ENCODE measurements at regions not wholly inside any gene's neighbourhood (a gene's known extent, or its start where the extent isn't known, plus 50 kb on each side); places are given as distances from the start of the nearest gene placed in this dataset.

- in situ Hi-C loops (cut with HindIII; ENCODE audit: low pct_unique_long_range_greater_than_20kb, low sequenced_read_pairs): no loop called here
- DNase-seq (ENCODE audit: low read depth, low spot score): peak; percentile 32
Measured at GRCh38 chr20:43287637-43288036, 97.9 kb upstream of the PTPRT start.

- no peak for DNase-seq (ENCODE audit: low read depth, low spot score)
- in situ Hi-C loops (cut with HindIII; ENCODE audit: low pct_unique_long_range_greater_than_20kb, low sequenced_read_pairs): no loop called here
Measured at GRCh38 chr20:43285170-43285569, 95.5 kb upstream of the PTPRT start.

- DNase-seq (ENCODE audit: low read depth, low spot score): no peak
- in situ Hi-C loops (cut with HindIII; ENCODE audit: low pct_unique_long_range_greater_than_20kb, low sequenced_read_pairs): no loop called here
Measured at GRCh38 chr20:43284486-43284885, 94.8 kb upstream of the PTPRT start.

GRCh38 chr20:43283126-43283525, 93.4 kb upstream of the PTPRT start:
- in situ Hi-C loops (cut with HindIII; ENCODE audit: low pct_unique_long_range_greater_than_20kb, low sequenced_read_pairs): no loop called here
- DNase-seq (ENCODE audit: low read depth, low spot score): no peak

DNA sequence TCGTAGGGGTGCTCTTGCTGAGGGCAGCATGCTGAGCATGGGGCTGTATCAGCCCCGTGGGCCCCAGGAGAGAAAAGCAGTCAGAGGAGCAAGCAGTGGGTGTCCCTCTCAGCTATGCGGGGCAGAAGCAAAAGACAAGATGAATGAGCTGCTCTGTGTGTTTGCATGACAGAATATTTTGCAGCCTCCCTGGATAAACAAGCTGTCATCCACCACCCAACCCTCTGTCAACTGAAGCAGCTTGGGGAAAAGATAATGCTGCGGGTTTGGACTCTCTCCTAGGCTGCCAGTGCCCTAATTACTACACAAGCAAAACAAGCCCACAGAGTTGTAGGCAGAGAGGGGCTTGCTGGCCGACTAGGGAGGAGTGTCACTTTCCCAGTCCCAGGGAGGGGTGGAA, 82.3 kb upstream of the PTPRT start:
- no peak for DNase-seq (ENCODE audit: low read depth, low spot score)
- in situ Hi-C loops (cut with HindIII; ENCODE audit: low pct_unique_long_range_greater_than_20kb, low sequenced_read_pairs): no loop called here

DNA sequence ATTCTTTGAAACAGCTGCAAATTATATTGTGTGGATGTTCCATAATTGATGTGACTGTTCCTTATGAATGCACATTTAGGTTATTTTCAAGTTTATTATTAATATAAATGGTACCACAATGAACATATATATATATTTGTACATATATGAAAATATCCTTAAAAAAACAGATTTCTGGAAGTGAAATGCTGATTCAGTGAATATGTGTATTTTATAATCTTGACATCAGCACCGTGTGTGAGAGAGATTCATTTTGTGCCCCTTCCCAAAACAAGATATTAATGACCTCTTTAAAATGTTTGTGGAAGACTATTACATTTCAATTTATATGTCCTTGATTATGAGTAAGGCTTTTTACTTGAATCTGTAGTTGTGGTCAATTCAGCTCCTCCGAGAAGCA, 75.7 kb upstream of the PTPRT start:
- no peak for DNase-seq (ENCODE audit: low read depth, low spot score)
- in situ Hi-C loops (cut with HindIII; ENCODE audit: low pct_unique_long_range_greater_than_20kb, low sequenced_read_pairs): no loop called here

GRCh38 chr20:43263226-43263625, 73.5 kb upstream of the PTPRT start:
- DNase-seq (ENCODE audit: low read depth, low spot score): no peak
- in situ Hi-C loops (cut with HindIII; ENCODE audit: low pct_unique_long_range_greater_than_20kb, low sequenced_read_pairs): no loop called here

DNA sequence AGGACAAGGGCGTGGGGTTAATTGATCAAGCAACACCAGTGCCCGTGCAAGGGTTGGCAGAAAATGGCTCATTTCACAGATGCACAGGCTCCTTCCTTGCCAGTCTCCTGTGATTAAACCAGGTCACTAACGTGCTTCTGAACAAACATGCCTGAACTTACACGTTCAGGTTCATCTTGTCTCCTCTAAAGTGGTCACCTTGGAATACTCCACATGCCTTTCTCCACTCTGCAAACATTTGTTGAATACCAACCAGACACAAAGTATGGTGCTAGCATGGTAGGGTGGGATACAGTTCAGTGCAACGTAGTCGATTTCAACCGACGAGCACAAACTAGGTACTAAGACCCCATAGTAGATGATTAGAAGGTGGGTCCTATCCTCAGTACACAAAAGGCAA, 72.6 kb upstream of the PTPRT start:
- in situ Hi-C loops (cut with HindIII; ENCODE audit: low pct_unique_long_range_greater_than_20kb, low sequenced_read_pairs): no loop called here
- no peak for DNase-seq (ENCODE audit: low read depth, low spot score)

- DNase-seq (ENCODE audit: low read depth, low spot score): no peak
- in situ Hi-C loops (cut with HindIII; ENCODE audit: low pct_unique_long_range_greater_than_20kb, low sequenced_read_pairs): no loop called here
Measured at GRCh38 chr20:43255877-43256276, 66.2 kb upstream of the PTPRT start.

GRCh38 chr20:43252761-43253160, 63.1 kb upstream of the PTPRT start:
- DNase-seq (ENCODE audit: low read depth, low spot score): no peak
- in situ Hi-C loops (cut with HindIII; ENCODE audit: low pct_unique_long_range_greater_than_20kb, low sequenced_read_pairs): no loop called here

GRCh38 chr20:43248341-43248740, 58.6 kb upstream of the PTPRT start:
- DNase-seq (ENCODE audit: low read depth, low spot score): no peak
- in situ Hi-C loops (cut with HindIII; ENCODE audit: low pct_unique_long_range_greater_than_20kb, low sequenced_read_pairs): no loop called here

DNA sequence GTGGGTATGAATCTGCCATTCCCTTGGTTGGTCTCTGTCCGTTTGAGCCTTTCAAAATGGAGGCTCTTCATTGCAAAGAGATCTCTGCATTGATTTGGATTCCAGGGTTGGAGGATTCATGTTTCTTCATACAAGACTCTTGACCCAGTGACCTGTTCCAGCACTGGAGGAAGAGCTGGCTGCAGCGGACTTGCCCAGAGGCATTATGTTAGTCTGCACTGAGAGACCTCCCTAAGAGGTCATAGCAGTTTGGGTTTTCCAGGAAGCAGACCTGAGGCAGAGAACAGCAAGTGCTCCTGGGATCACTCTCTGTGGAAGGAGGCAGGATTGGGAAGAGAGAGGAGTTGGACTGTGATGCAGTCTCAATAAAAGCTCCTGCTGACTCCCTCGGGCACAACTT, 57.7 kb upstream of the PTPRT start:
- no peak for DNase-seq (ENCODE audit: low read depth, low spot score)
- in situ Hi-C loops (cut with HindIII; ENCODE audit: low pct_unique_long_range_greater_than_20kb, low sequenced_read_pairs): no loop called here

- DNase-seq (ENCODE audit: low read depth, low spot score): no peak
- in situ Hi-C loops (cut with HindIII; ENCODE audit: low pct_unique_long_range_greater_than_20kb, low sequenced_read_pairs): no loop called here
Measured at GRCh38 chr20:43244647-43245046, 54.9 kb upstream of the PTPRT start.

DNA sequence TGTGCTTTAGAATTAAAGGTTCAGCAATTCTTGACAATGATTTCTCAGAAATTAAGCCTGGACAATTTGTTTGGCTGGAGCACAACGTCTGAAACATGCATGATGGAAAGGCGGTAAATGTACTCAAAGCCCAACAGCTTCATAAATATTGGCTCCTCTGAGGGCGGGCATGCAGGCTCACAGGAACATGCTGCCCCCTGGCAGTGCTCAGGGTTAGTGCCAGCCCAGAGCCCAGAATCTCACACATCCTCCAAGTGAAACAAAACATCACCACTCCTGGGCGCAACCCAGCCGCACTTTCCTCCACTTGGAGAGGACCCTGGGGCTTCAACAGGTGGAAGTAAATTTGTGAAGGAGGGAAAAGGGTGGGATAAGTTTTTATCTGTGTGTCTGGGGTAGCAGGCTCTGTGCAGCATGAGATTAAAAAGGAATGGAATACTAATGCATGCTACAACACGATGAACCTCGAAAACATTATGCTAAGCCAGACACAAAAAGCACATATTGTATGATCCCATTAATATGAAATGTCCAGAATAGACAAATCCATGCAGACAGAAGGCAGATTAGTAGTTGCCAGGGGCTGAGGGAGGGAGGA, 54.1 kb upstream of the PTPRT start:
- in situ Hi-C loops (cut with HindIII; ENCODE audit: low pct_unique_long_range_greater_than_20kb, low sequenced_read_pairs): no loop called here
- peak; percentile 53 for DNase-seq (ENCODE audit: low read depth, low spot score)

- DNase-seq (ENCODE audit: low read depth, low spot score): no peak
- in situ Hi-C loops (cut with HindIII; ENCODE audit: low pct_unique_long_range_greater_than_20kb, low sequenced_read_pairs): no loop called here
Measured at GRCh38 chr20:43241057-43241702, 51.5 kb upstream of the PTPRT start.

Small RNA genes lying in the stretch of these regions (small RNA-seq; reads per million reads assigned to genes)
- 0 reads per million in 2 experiments for gene RF00426
